GM21786 (cell line): ENCODE measurements at regions not wholly inside any gene's neighbourhood (a gene's known extent, or its start where the extent isn't known, plus 50 kb on each side); places are given as distances from the start of the nearest gene placed in this dataset.

Experiments used
- ATAC-seq: cut with Tn5 transposase; IDR thresholded peaks from one replicate; pipeline ENCODE4 v1.9.1; 2021; ENCODE audit not compliant: unreplicated experiment

DNA sequence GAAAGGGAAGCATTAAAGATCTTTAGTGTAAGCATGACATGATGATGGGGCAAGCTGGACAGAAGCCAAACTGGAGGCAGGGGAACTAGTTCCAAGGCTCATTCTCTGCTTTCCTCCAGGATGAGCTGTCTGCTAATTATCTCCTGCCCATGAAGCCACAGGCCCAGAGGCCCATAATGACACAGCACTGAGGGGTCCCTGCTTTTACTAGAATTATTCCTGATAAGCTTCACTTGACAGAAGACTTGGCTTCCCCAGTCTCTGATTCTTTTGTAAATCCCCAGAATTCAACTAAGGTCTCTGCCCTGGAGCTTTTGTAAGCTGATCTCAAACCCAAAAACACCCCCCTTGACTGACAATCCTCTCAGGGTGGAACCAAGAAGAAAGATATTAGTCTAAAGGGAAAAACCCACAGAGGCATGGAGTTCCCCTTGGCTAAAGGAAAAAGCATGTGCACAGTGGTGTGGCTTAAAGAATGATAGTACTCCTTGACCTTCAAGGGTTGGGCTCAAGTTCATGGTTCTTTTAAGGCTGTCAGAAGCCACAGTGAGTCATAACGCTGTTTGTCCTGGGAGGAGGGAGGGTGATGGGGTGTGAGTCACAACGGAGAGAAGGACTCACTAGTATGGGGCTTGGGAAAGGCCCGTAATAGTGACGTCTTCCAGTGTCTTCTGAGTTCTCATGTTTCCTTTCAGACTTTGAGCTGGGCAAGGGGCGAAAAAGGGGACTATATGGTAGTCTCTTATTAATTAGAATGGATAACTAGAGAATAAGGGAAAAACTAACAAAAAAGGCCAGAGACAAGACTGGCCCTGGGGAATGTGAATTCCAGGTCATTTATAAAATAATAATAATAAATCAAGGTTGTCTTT lies 146.0 kb upstream of the CPEB2 start:
- peak; percentile 97 for ATAC-seq

DNA sequence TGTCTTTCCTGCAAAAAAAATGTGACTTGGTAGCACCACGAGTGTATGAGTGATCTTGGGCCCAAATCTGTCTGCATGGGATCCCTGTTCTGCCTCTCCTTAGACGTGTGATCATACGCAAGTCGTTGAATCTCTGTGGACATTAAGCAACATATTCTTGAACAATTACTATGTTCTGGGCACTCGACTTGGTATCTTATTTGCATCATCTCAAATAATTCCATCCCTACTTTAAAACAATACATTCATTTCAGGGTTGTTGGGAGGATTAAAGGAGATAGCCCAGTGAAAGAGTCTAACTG lies 145.4 kb upstream of the CPEB2 start:
- ATAC-seq, result no peak

DNA sequence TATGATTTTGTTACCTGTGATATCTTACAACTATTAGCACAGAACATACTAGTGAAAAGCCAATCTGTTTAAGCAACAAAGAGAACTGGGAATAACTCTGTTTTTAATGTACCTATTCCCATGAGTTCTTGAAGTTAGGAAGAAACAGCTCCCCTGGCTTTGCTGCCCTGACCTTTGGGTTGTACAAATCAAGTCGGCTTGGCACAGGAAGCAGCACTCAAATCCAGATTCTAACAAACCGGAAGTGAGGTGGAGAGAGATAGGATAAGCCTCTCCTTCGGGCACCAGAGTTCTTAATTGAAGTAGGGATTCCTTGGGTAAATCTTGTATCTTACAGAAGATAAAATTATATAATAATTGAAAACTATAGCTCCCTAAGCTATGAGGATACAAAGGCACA lies 144.8 kb upstream of the CPEB2 start:
- no peak for ATAC-seq

DNA sequence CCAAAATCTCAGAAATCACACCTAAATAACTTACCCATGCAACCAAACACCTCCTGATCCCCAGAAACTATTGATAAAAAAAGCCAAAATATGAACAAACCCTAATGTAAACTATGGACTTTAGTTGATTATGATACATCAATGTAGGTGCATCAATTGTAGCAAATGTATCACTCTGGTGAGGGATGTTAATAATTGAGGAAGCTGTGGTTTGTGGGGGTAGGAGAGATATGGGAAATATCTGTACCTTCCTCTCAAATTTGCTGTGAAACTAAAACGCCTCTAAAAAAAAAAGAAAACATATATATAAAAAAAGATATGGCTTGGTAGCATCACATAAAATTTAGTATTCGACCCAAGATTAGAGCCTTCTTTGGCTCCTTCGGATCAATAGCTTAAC lies 144.3 kb upstream of the CPEB2 start:
- no peak for ATAC-seq

DNA sequence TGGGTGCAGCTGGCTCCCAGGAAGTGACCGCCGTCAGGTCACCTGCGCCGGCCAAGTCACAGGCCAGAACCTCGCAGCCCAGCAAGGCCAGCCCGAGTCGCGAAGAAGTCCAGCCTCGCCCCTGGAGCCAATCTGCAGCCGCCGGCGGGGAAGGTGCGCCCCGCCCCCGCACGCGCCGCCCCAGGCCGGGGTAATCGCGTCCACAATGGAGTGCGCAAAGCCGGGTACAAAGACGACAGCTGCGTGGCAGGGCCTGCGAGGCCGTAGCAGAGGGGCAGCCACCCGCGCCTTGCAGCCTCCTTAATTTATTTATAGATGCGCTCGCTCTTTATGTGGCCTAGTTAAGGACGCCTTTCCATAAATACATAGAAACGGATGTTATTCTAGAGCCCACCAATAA lies 139.4 kb upstream of the CPEB2 start:
- ATAC-seq, result no peak

DNA sequence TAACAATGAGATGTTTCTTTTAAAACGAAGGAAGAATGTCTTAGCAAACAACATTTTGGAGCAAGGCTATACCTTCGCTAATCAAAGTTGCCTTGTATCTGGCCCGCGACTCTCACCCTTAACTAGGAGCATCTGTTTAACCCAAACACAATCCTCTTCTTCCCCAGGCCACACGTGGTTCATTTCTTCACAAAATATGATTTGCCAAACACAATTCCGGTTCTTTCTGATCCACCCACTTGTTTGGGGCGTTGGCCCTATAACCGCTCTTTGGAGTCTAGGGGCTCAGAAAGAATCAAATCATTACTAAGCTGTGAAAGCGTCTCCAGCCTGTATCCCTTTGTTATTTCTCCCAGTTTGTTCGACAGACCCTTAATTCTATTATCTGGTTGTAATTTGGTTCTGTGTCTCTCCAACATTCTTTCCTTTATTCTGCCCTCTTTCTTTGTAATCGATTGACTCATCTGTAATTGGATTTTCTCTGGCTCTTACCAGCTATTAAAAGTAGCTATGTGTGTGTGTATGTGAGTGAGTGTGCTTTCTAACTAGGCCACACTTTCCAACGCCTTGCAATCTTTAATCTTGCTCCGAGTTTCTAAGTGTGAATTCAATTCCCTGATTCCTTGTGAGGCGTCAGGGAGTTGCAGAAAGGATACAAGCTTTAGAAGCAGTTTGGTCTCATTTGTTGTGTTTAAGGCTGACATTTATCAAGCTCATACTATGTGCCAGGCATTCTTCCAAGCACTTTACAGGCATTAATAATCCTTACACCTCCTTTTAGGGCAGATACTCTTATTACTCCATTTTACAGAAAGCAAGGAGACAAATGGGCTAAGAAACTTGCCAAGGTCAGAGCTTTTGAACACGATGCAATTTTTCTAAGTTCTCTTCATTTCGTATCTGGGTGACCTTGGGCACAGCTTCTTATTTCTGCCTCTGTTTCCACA lies 138.6 kb upstream of the CPEB2 start:
- no peak for ATAC-seq

DNA sequence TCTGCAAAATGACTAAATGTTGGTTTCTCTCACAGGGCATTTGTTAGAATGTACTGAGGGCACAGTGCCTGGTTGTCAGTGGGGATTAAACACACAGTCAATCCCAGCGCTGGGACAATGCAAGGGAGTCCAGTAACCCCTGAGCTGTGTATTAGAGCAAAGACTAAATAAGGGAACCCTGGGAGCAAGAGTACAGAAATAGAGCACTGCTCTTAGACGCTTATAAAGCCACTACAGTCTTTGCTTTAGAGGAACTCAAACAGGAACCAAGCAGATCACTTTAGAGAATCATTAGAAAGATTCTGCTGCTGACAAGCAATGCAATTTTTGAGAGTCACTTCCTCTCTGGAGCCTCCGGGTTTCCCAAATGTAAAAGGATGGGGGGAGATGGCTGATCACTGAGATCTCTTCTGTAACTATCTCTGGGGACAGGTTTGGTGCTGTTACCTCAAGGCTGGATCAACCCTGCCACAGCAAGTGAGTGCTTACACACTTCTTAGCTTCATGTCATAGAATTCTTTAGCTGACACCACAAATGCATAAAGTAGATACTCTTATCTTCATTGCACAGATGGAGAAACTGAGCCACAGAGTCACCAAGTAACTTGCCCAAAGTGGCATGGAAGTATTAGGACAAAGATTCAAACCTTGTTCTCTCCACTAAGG lies 137.8 kb upstream of the CPEB2 start:
- no peak for ATAC-seq

DNA sequence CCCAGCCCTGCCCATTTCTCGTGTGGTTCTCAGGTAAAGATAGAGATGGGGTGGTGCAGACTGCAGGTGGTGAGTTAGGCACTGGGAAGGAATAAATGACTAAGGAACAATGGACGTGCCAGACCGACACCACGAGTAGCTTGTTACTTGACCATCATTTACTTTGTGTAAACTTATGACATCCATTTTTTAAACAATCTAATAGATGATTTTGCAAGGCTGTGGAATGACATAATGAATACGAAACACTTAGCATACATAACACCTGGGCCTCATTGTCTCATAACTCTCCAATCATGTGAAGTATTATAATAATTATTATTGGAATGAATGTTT lies 137.3 kb upstream of the CPEB2 start:
- ATAC-seq, result no peak

DNA sequence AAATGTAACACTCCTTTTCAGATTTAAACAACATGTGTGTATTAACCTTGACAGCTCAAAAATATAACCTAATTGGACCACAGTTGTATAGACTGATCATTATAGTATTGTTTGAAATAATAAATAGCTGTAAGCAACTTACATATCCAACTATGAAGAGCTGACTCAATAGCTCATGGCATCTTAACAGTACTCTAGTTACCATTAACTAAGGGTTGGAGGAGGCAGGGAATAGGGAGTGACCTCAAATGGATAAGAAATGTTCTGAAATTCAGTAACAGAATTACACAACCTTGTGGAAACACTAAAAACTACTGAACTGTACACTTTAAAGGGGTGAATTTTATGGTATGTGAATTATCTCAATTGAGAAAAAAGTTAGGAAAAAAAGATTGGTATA lies 136.5 kb upstream of the CPEB2 start:
- no peak for ATAC-seq

DNA sequence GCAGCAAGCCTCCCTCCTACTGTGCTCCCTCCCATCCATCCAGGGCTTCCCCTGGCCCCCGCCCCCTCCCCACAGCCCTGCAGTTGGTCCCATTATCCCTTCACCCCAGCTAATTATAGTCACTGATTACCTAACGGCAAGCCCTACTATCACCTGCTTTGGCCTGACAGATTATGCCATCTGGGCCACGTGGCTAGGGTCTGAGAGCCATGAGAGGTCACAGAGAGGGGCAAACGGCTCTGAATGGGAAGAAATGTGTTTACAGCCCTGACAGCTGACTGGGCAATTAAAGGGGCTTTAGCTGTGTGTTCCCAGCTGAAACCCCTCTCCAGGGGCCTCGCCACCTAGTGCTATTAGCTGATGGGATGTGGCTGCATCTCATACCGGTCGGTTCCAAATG lies 134.4 kb upstream of the CPEB2 start:
- ATAC-seq, result no peak

DNA sequence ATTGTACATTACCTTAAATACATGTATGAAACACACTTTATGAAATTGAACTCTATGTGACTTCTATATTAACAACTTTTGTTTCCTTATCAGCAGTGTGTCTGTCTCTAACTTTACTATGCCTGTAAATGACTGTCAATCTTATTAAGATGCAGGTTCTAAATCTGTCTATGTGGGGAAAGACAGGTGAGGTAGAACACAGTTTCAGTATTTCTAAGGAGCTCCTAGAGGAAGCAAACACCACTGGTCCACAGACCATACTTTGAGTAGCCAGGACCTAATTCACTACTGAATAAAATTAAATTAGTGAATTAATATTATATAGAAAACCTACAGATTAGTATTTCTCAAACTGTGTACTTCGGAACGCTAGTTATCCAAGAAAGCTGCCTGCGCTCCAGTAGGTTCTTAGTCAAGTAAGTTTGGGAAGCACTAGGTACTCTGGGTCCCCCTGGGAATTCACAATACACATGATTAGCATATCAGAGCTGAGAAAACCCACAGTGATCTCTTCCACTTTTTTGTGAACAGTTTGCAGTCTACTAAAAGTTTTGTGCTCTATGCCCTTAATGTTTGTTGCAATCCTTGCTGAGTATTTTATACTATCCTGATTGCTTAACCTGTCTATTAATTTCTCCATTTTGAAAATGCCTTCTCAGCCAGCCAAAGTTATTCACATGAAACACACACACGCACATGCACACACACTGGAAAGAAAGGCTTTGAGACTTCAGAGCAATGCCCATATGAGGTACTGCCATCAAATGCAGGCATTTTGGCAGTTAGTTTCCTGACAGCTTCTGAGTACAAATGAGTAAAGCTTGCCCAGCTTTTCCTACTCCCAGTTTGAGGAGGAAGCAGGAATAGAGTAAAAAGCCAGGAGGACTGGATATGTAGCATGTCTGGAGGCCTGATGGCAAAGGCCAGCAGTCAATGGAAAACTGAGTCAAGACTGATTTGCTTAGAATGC lies 133.6 kb upstream of the CPEB2 start:
- peak; percentile 57 for ATAC-seq

DNA sequence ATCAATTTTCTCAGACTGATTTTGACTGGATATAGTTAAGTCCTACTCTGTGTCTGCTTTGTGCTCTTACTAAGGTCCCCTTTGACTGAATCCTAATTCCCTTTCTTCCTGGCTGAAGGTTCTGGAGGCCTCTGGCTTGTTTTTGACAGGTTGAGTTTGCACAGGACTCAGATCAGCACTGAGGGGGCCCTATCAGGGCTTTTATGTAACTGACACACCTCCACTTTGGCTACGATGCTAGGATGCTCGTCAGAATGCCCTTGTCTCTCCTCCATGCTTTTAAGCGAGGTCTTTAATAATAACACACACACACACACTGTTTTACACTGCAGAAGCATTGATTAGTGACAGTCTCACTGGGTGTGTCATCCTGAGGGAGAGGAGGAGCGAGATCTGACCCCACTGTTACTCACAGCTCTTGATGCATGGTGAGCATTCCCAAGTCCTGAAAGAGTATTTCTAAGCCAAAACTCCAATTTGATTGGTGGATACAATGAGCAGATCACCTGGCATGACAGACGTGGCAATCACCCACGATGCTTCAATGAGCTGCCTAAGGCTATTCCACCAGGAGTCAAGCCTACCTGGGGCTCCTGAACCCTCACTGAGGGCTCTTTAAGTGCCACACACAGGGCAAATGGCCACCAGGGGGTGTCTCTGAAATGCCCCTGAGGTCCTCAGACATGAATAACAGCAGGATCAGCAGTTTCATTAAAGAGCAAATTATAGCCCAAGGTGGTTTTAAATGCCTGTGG lies 130.4 kb upstream of the CPEB2 start:
- no peak for ATAC-seq

DNA sequence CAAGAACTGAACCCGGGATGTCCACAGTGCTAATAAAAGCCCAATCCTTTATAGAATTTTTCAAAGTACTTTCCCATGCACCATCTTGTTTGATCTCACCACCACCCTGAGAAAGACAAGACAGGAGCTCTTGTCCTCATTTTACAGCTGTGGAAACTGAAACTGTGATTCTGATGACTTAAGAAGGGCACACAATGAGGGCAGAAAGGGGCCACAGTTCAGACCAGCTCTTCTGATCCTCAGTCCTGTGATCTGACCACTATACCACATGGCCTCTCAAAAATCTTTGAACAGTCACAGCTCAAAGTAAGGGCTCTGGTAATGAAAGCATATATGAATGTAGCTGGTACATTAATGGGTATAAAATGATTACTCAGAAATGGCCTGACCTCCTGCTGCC lies 127.3 kb upstream of the CPEB2 start:
- peak; percentile 84 for ATAC-seq

DNA sequence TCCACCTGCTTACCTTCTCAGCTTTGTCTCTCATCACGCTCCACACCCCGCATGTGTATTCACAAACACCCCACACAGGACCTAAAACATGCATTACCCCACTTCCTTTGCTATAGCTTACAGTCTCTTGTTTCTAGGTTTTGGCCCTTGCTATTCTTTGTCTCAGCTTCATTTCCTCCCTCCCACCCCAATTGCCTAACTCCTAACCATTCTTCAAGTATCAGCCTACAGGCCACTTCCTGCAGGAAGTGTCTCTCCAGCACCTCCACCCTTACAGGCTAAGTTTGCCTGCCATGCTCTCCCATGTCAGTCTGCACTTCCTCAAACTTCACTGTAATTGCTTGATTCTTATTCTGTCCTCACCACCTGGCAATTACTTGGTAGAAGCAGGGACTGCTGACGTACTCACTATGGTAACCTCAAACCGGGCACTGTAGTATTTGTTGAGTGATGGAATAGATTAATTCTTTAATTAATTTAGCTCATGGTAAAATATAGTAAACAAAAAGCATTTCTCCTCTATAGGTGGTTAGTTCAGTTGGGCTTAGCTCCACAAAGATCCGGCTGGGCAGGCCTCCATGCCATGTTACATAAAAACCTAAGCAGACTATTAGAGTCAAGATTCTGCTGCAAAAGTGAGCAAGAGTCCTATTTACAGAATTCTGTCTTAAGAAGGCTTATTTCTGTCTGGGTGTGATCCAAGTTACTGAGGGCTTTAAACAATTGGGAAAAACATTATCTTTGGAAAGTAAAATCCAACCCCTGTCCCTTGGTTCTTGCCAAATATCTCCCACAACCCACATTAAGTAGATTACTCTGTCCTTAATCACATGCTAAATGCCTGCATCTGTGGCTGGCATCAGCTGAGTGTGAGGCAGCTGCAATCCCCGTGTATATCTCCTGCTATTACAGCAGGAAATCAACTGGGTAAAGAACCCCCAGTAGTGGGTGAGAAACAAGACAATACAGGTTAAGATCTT lies 124.7 kb upstream of the CPEB2 start:
- ATAC-seq, result peak; percentile 31

DNA sequence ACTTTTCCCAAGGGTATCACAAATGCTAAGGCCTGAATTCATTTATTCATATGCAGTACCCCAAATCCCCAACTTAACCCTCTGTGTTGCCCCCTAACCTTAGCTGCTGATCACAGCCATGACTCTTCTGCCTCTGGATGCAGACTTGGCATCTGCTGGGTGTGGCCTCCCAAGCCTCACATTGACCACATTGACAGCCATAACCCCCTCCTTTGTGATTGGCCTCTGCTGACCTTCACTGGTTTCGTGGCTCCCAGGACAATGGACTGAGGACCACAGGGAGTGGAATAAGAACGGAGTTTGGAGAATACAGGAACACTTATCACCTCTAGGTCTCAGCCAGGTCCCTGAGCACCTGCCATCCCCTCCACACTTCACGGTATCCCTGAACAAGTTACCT lies 123.6 kb upstream of the CPEB2 start:
- ATAC-seq, result no peak

DNA sequence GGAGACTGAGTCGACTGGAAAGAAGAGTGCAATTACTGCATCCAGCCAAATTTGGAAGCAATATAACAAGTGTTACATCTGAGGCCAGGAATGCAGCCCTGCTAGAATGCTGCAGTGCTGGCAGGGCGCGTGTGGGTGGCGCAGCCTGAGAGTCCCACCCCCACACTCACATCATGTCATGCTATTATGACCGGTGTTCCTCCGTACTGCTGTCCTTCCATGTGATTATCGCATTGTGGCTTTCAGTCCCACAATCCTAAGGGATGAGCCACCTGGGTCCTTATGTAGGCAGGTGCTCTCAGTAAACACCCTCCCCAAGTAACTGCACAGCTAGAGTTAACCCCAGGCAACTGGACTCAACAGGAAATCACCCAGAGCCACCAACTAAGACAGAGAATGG lies 122.6 kb upstream of the CPEB2 start:
- no peak for ATAC-seq

DNA sequence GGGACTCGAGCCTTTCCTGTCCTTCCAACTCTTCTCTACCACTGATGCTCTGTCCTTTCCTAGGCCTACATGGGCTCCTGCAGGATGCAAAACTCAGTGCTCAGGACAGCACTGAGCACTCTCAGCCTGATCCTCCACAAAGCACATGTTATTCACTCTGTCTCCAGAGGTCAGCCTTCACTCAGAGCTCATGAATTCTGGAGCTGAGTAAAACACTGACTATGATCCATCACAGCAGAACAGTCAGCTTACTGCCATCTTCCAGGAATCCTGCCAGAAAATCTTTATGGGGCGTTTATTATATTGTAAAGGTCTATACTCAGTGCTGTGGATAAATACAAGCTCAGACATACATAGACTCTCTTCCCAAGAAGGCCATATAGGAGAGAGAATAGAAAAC lies 121.5 kb upstream of the CPEB2 start:
- ATAC-seq, result no peak

DNA sequence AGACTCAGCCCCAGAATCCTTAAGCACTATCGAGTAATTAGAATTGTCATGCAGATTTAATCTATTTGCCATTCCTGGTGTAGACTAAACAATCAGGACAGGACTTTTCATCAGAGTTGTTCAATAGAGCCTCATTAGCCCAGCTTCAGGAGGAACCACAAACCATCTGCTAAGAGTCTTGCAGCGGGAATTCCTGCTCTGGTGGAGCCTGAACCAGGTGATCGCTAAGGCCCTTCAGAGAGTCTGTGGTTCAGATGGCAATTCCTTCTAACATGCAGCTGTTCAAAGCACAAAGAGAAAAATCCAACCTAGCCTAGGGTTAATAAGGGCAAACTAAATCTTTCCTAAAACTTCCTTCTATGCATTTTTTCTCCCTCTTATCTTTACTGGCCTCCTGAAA lies 119.1 kb upstream of the CPEB2 start:
- ATAC-seq, result no peak

DNA sequence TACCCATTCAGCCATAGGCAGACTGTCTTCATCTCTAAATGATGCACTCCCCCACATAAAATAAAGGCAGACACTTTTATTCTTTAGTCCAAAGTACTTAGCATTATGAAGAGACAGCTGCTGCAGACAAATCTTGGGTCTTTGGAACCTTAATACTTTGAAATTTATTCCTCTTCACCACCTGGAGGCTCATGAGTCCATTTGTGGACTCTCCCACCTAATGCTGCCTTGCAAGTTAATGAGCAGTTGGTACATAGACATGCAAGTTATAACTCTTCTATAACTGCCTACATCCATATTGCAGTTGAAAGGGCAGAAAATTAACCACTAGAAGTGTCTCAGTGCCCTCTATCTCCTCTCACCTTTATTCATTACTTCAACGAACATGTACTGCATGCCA lies 118.6 kb upstream of the CPEB2 start:
- no peak for ATAC-seq
